ENCODE measurements at regions not wholly inside any gene's neighbourhood (a gene's known extent, or its start where the extent isn't known, plus 50 kb on each side); places are given as distances from the start of the nearest gene placed in this dataset.

DNA sequence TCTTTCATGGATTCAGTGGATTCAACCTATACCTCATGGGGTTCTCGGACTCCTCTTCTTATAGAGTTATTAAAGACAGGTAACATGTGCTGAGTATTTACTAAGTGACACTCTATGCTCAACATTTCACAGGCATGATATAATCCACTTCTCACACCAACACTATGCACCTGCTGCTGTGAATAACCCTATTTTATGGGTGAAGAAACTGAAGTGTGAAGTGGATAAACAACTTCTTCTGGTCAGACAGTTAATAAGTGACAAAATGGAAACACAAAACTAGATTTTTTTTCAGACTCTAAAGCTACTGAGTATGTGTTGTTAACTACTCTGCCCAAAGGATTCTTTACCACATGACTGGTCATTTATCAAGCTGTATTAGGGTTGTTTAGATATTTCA, 403.5 kb downstream of the DIPK2A start:
- intact Hi-C loops (cut with micrococcal nuclease; ENCODE audit: unreplicated experiment): no loop called here
- BruUV-seq (replicated peaks): no TSS peak
- Histone ChIP-seq H3K9me3 (ENCODE audit: low read depth, low read length, poor library complexity, severe bottlenecking) (no peaks in the 10 kb centered on the region), H3K4me3 (ENCODE audit: low read depth, low read length, poor library complexity, severe bottlenecking) (no peak overlapping the region), H3K36me3 (ENCODE audit: insufficient read depth, low read length, poor library complexity, severe bottlenecking) (no peaks in the 10 kb centered on the region), H3K4me1 (ENCODE audit: insufficient read depth, low read length, poor library complexity, severe bottlenecking) (no peaks in the 10 kb centered on the region), H3K27me3 (replicated peaks; ENCODE audit: insufficient read depth, low read depth, low read length, poor library complexity) (no peaks in the 10 kb centered on the region), H3K27ac (ENCODE audit: low read depth, low read length, poor library complexity, severe bottlenecking) (no peak overlapping the region)
- CTCF ChIA-PET: no interaction called here
- POLR2A ChIA-PET (ENCODE audit: low non-redundant PET): no interaction called here
- TF ChIP-seq, protein P1, sequence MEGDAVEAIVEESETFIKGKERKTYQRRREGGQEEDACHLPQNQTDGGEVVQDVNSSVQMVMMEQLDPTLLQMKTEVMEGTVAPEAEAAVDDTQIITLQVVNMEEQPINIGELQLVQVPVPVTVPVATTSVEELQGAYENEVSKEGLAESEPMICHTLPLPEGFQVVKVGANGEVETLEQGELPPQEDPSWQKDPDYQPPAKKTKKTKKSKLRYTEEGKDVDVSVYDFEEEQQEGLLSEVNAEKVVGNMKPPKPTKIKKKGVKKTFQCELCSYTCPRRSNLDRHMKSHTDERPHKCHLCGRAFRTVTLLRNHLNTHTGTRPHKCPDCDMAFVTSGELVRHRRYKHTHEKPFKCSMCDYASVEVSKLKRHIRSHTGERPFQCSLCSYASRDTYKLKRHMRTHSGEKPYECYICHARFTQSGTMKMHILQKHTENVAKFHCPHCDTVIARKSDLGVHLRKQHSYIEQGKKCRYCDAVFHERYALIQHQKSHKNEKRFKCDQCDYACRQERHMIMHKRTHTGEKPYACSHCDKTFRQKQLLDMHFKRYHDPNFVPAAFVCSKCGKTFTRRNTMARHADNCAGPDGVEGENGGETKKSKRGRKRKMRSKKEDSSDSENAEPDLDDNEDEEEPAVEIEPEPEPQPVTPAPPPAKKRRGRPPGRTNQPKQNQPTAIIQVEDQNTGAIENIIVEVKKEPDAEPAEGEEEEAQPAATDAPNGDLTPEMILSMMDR (conservative IDR thresholded peaks at IDR 0.05; ENCODE audit: low read depth, low read length): no peak
- no peak for TF ChIP-seq EZH2 (IDR thresholded peaks at IDR 0.05; ENCODE audit: borderline replicate concordance, low read depth, low read length, poor library complexity, severe bottlenecking)
- no peak for DNase-seq (ENCODE audit: low spot score)

DNA sequence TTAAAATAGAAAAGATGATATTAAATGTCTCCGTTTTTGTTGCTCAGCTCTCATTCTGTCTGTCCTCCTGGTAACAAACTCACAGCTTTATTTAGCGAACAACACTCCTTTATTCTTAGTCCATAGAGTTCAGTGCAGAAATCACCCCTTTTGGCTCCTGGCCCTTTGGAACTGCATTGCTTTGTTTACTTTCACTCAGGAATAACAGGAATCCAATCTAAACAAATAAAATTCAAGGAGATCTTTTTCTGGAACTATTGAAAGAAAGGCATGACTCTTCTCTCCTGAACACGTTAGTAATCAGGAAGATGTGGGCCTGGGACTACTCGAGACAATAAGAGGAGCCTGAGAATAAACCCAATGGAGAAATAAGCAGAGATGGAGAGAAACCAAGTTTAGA, 409.2 kb downstream of the DIPK2A start:
- DNase-seq (ENCODE audit: low spot score): no peak
- ChIA-PET CTCF (no interaction called here), POLR2A (ENCODE audit: low non-redundant PET) (no interaction called here)
- Histone ChIP-seq H3K4me1 (ENCODE audit: insufficient read depth, low read length, poor library complexity, severe bottlenecking) (no peaks in the 10 kb centered on the region), H3K4me3 (ENCODE audit: low read depth, low read length, poor library complexity, severe bottlenecking) (no peak overlapping the region), H3K9me3 (ENCODE audit: low read depth, low read length, poor library complexity, severe bottlenecking) (no peaks in the 10 kb centered on the region), H3K36me3 (ENCODE audit: insufficient read depth, low read length, poor library complexity, severe bottlenecking) (no peaks in the 10 kb centered on the region), H3K27ac (ENCODE audit: low read depth, low read length, poor library complexity, severe bottlenecking) (no peak overlapping the region), H3K27me3 (replicated peaks; ENCODE audit: insufficient read depth, low read depth, low read length, poor library complexity) (no peaks in the 10 kb centered on the region)
- no TSS peak for BruUV-seq (replicated peaks)
- intact Hi-C loops (cut with micrococcal nuclease; ENCODE audit: unreplicated experiment): no loop called here
- TF ChIP-seq, protein P1 (conservative IDR thresholded peaks at IDR 0.05; ENCODE audit: low read depth, low read length): no peak
- TF ChIP-seq EZH2 (IDR thresholded peaks at IDR 0.05; ENCODE audit: borderline replicate concordance, low read depth, low read length, poor library complexity, severe bottlenecking): no peak

DNA sequence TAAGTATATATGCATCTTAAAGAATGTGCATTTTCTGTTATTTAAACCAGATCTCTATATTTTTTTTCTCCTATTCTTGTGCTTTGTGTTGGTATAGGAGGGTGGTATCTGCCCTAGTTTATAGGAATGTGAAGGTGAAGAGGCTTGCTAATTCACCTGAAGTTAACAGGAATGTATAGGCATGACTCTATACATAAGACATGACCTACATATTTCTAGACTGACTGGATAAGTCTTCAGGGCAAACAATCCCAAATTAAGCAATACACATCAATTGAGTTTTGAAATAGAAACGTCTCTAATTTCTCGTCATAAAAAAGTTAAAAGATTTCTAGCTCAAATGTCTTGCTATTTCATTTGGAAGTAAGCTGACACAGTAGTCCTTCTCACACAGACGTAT, 410.0 kb downstream of the DIPK2A start:
- Histone ChIP-seq H3K27me3 (replicated peaks; ENCODE audit: insufficient read depth, low read depth, low read length, poor library complexity) (no peaks in the 10 kb centered on the region), H3K36me3 (ENCODE audit: insufficient read depth, low read length, poor library complexity, severe bottlenecking) (no peaks in the 10 kb centered on the region), H3K9me3 (ENCODE audit: low read depth, low read length, poor library complexity, severe bottlenecking) (no peaks in the 10 kb centered on the region), H3K4me3 (ENCODE audit: low read depth, low read length, poor library complexity, severe bottlenecking) (no peak overlapping the region), H3K27ac (ENCODE audit: low read depth, low read length, poor library complexity, severe bottlenecking) (no peak overlapping the region), H3K4me1 (ENCODE audit: insufficient read depth, low read length, poor library complexity, severe bottlenecking) (no peaks in the 10 kb centered on the region)
- intact Hi-C loops (cut with micrococcal nuclease; ENCODE audit: unreplicated experiment): no loop called here
- DNase-seq (ENCODE audit: low spot score): no peak
- TF ChIP-seq, protein P1 (conservative IDR thresholded peaks at IDR 0.05; ENCODE audit: low read depth, low read length): no peak
- TF ChIP-seq EZH2 (IDR thresholded peaks at IDR 0.05; ENCODE audit: borderline replicate concordance, low read depth, low read length, poor library complexity, severe bottlenecking): no peak
- ChIA-PET CTCF (no interaction called here), POLR2A (ENCODE audit: low non-redundant PET) (interaction anchor here (0.6 kb wide), 1 partner anchor 8 kb away, joined by 6 read pairs; no protein-coding TSS in a partner anchor)
- no TSS peak for BruUV-seq (replicated peaks)

Data from A673 (cell line).